WTC11 (cell line): ENCODE measurements at regions not wholly inside any gene's neighbourhood (a gene's known extent, or its start where the extent isn't known, plus 50 kb on each side); places are given as distances from the start of the nearest gene placed in this dataset.

ENCODE experiments used
- NR1H2 ChIP-seq: sonication (generic); formaldehyde crosslinking; IDR thresholded peaks from 2 replicates; pipeline ENCODE4 v1.9.0; 2021; ENCODE audit warnings: mild to moderate bottlenecking, moderate library complexity, missing genetic modification reagents
- TF ChIP-seq, protein P1 (sequence below): sonication (generic); formaldehyde crosslinking; IDR thresholded peaks from 2 replicates; pipeline ENCODE4 v1.8.0; 2022; ENCODE audit warnings: mild to moderate bottlenecking, missing genetic modification reagents

- TF ChIP-seq NR1H2 (CRISPR knock-in tag): no peak
- TF ChIP-seq, protein P1, sequence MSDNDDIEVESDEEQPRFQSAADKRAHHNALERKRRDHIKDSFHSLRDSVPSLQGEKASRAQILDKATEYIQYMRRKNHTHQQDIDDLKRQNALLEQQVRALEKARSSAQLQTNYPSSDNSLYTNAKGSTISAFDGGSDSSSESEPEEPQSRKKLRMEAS: no peak
These were observed 442.9 kb downstream of the TLL1 start for GRCh38 chr4:166315721-166316467.
